ENCODE measurements at regions not wholly inside any gene's neighbourhood (a gene's known extent, or its start where the extent isn't known, plus 50 kb on each side); places are given as distances from the start of the nearest gene placed in this dataset.

- BruUV-seq (replicated peaks) = no TSS peak
- intact Hi-C loops (cut with micrococcal nuclease) = no loop called here
Measured at GRCh38 chr16:52149003-52149402, 397.9 kb downstream of the TOX3 start.

More at GRCh38 chr16:52149003-52149402, 397.9 kb downstream of the TOX3 start:
- ChIA-PET CTCF (no interaction called here), POLR2A (no interaction called here)
- TF ChIP-seq JUN (IDR thresholded peaks at IDR 0.05; ENCODE audit: borderline replicate concordance, insufficient read depth, insufficient read length, low read depth) (no peak), CTCF (IDR thresholded peaks at IDR 0.05; ENCODE audit: extremely low read depth in 1 of 2, insufficient read depth in 1 of 2, low read depth in 1 of 2, low read length in 2 of 2) (no peak), MAX (IDR thresholded peaks at IDR 0.05; ENCODE audit: insufficient read depth, insufficient read length) (no peak), FOS (IDR thresholded peaks at IDR 0.05; ENCODE audit: borderline replicate concordance, insufficient read depth, low read length) (no peak), EZH2 (IDR thresholded peaks at IDR 0.05; ENCODE audit: borderline replicate concordance, low read depth, low read length, severe bottlenecking) (no peak), GATA2 (IDR thresholded peaks at IDR 0.05; ENCODE audit: insufficient read depth, insufficient read length, low read depth, low read length) (no peak), POLR2AphosphoS5 (IDR thresholded peaks at IDR 0.05; ENCODE audit: insufficient read depth, low read depth, low read length) (no peak), POLR2A (IDR thresholded peaks at IDR 0.05; ENCODE audit: low read depth, low read length) (no peak), MYC (IDR thresholded peaks at IDR 0.05; ENCODE audit: low read depth, low read length) (no peak)
- dilution Hi-C loops (cut with MboI; ENCODE audit: extremely low pct_ligation_motif_present, low sequenced_read_pairs) = no loop called here
- Histone ChIP-seq H3K4me2 (ENCODE audit: insufficient read depth, low read length) (no peak overlapping the region), H3K27ac (ENCODE audit: insufficient read depth, low read depth, low read length) (no peak overlapping the region), H3K4me1 (ENCODE audit: control insufficient read depth, extremely low read depth, insufficient read depth, low read length) (no peaks in the 10 kb centered on the region), H3K27me3 (ENCODE audit: control insufficient read depth in 2 of 2, insufficient read depth in 2 of 2, low read length in 2 of 2) (no peaks in the 10 kb centered on the region), H3K79me2 (ENCODE audit: control insufficient read depth, insufficient read depth, low read length) (no peaks in the 10 kb centered on the region), H3K4me3 (replicated peaks in 1 of 3; ENCODE audit: insufficient read depth in 1 of 3, low read depth in 1 of 3, low read length in 3 of 3) (no peak overlapping the region), H4K20me1 (replicated peaks; ENCODE audit: control insufficient read depth, extremely low read depth, insufficient read depth, low read length) (no peaks in the 10 kb centered on the region), H3K36me3 (ENCODE audit: control insufficient read depth in 2 of 2, extremely low read depth in 1 of 2, insufficient read depth in 2 of 2, low read length in 2 of 2) (no peaks in the 10 kb centered on the region), H3K9me3 (replicated peaks; ENCODE audit: control insufficient read depth, insufficient read depth, low read length) (no peaks in the 10 kb centered on the region), H3K9me1 (replicated peaks; ENCODE audit: control insufficient read depth, extremely low read depth, insufficient read depth, low read length) (no peaks in the 10 kb centered on the region), H2AFZ (ENCODE audit: low read depth, low read length) (no peak overlapping the region), H3K9ac (replicated peaks; ENCODE audit: extremely low read depth, insufficient read depth, low read length) (no peak overlapping the region)
- no peak for DNase-seq (ENCODE audit: low read depth, low spot score)
- no peak for FAIRE-seq

Measured in endothelial cell of umbilical vein (primary cell).